GM12891 (cell line): ENCODE measurements at regions not wholly inside any gene's neighbourhood (a gene's known extent, or its start where the extent isn't known, plus 50 kb on each side); places are given as distances from the start of the nearest gene placed in this dataset.

Experiments used
- PAX5 ChIP-seq: IDR thresholded peaks from 2 replicates; pipeline ENCODE4 v1.6.1; 2011; ENCODE audit warnings: low read length, moderate library complexity, mild to moderate bottlenecking; ENCODE audit not compliant: insufficient read depth, severe bottlenecking
- POLR2A ChIP-seq: IDR thresholded peaks from 2 replicates; pipeline ENCODE4 v1.6.1; 2011; ENCODE audit warnings: low read depth, low read length, control low read depth
- POLR2AphosphoS5 ChIP-seq: IDR thresholded peaks from 2 replicates; pipeline ENCODE4 v1.6.1; 2011; ENCODE audit warnings: low read depth, low read length, control low read depth
- POU2F2 ChIP-seq: IDR thresholded peaks from 2 replicates; pipeline ENCODE4 v1.6.1; 2011; ENCODE audit warnings: low read depth, mild to moderate bottlenecking, control low read depth, low read length, moderate library complexity
- SPI1 ChIP-seq: IDR thresholded peaks from 2 replicates; pipeline ENCODE4 v1.6.1; 2011; ENCODE audit warnings: low read depth, low read length, control low read depth
- TAF1 ChIP-seq: IDR thresholded peaks from 2 replicates; pipeline ENCODE4 v1.6.1; 2011; ENCODE audit warnings: low read depth, low read length, control low read depth

- TF ChIP-seq TAF1 (no peak), POLR2A (no peak), SPI1 (no peak), POLR2AphosphoS5 (no peak), POU2F2 (no peak), PAX5 (no peak)
Measured at GRCh38 chr2:194343167-194343566, 1313.9 kb upstream of the SLC39A10 start.
